COR-L47 (cell line): ENCODE measurements at regions not wholly inside any gene's neighbourhood (a gene's known extent, or its start where the extent isn't known, plus 50 kb on each side); places are given as distances from the start of the nearest gene placed in this dataset.
"Not testable (repeated sequence)": the region's sequence is repeated elsewhere in the genome, so short reads cannot be mapped to it uniquely, and the experiment has no call there.

Source experiments
- DNase-seq: peaks from one replicate; lab custom pipeline; 2025; lab: John Stamatoyannopoulos, UW

- no peak for DNase-seq
These were observed 673.7 kb downstream of the BCL11A start for GRCh38 chr2:59879700-59880131.

- no peak for DNase-seq
These were observed 677.6 kb downstream of the BCL11A start for GRCh38 chr2:59875836-59876235.

GRCh38 chr2:59874971-59875755, 678.3 kb downstream of the BCL11A start:
- no peak for DNase-seq

GRCh38 chr2:59874361-59874760, 679.1 kb downstream of the BCL11A start:
- no peak for DNase-seq

GRCh38 chr2:59871830-59872229, 681.6 kb downstream of the BCL11A start:
- no peak for DNase-seq

GRCh38 chr2:59868981-59869380, 684.5 kb downstream of the BCL11A start:
- no peak for DNase-seq

- DNase-seq = no peak
These were observed 687.0 kb downstream of the BCL11A start for GRCh38 chr2:59866436-59866835.

GRCh38 chr2:59858540-59858939, 694.9 kb downstream of the BCL11A start:
- DNase-seq = no peak

- no peak for DNase-seq
These were observed 696.3 kb downstream of the BCL11A start for GRCh38 chr2:59857109-59857508.

- DNase-seq = no peak
These were observed 697.1 kb downstream of the BCL11A start for GRCh38 chr2:59856391-59856790.

GRCh38 chr2:59853032-59853431, 700.4 kb downstream of the BCL11A start:
- DNase-seq = no peak

GRCh38 chr2:59851836-59852475, 701.5 kb downstream of the BCL11A start:
- DNase-seq = no peak

- DNase-seq = no peak
These were observed 702.9 kb downstream of the BCL11A start for GRCh38 chr2:59850554-59850953.

- no peak for DNase-seq
These were observed 719.5 kb downstream of the BCL11A start for GRCh38 chr2:59833941-59834340.

GRCh38 chr2:59830601-59831000, 722.9 kb downstream of the BCL11A start:
- no peak for DNase-seq

- no peak for DNase-seq
These were observed 725.8 kb downstream of the BCL11A start for GRCh38 chr2:59827677-59828076.

GRCh38 chr2:59826177-59826576, 727.3 kb downstream of the BCL11A start:
- DNase-seq = no peak

GRCh38 chr2:59824314-59824713, 729.1 kb downstream of the BCL11A start:
- no peak for DNase-seq

GRCh38 chr2:59816075-59816474, 737.4 kb downstream of the BCL11A start:
- DNase-seq = no peak

GRCh38 chr2:59810283-59810682, 743.2 kb downstream of the BCL11A start:
- not testable (repeated sequence) for DNase-seq

GRCh38 chr2:59806486-59806885, 747.0 kb downstream of the BCL11A start:
- no peak for DNase-seq

- DNase-seq = no peak
These were observed 748.7 kb downstream of the BCL11A start for GRCh38 chr2:59804732-59805131.

- DNase-seq = no peak
These were observed 749.9 kb downstream of the BCL11A start for GRCh38 chr2:59803586-59803985.
